Stimulated activated naive CD8-positive, alpha-beta T cell treated with anti-CD3 and anti-CD28 coated beads, Interleukin-15, Interleukin-2, amounts not matched to agents 100 ng/mL and 50 ng/mL, for 24 hours (primary cell): ENCODE measurements at regions not wholly inside any gene's neighbourhood (a gene's known extent, or its start where the extent isn't known, plus 50 kb on each side); places are given as distances from the start of the nearest gene placed in this dataset.
A peak's percentile ranks its signal among the peaks of the same experiment; 100 is the strongest.

Source experiments
- H3K27ac Mint-ChIP-seq: one replicate; pipeline ENCODE4 v1.8.0; 2021; ENCODE audit warnings: mild to moderate bottlenecking, mixed read lengths
- H3K27me3 Mint-ChIP-seq: one replicate; pipeline ENCODE4 v1.8.0; 2021; ENCODE audit warnings: mixed read lengths
- H3K36me3 Mint-ChIP-seq: one replicate; pipeline ENCODE4 v1.8.0; 2021; ENCODE audit warnings: low read depth, mixed read lengths
- H3K4me1 Mint-ChIP-seq: one replicate; pipeline ENCODE4 v1.8.0; 2021; ENCODE audit warnings: low read depth, mixed read lengths
- H3K4me3 Mint-ChIP-seq: one replicate; pipeline ENCODE4 v1.8.0; 2021; ENCODE audit warnings: mild to moderate bottlenecking, mixed read lengths
- H3K9me3 Mint-ChIP-seq: one replicate; pipeline ENCODE4 v1.8.0; 2021; ENCODE audit warnings: mixed read lengths

GRCh38 chr6:22041797-22042480 lies 254.9 kb downstream of the PRL start:
- no peak overlapping the region for H3K4me3 Mint-ChIP-seq
- peaks cover 4% of the 10 kb centered on the region for H3K9me3 Mint-ChIP-seq
- H3K27ac Mint-ChIP-seq = no peak overlapping the region

DNA sequence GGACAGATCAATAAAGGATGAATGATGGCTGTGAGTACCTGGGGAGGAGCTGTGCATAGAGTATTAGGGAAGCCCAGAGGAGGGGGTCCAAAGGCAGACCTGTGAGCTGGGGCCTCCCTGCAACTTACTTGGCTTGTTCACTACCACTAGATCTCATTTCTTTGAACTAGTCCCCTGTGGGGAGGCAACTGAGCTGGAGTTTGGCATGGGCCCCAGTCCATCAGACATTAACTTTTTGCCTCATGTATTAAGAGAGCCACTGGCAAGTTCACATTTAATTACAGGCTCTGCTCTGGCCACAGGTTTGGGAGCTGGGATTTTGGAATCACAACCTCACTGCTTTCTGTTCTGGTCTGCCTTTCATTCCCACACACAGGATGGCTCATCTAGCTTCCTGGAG lies 254.1 kb downstream of the PRL start:
- H3K4me3 Mint-ChIP-seq = no peak overlapping the region
- H3K36me3 Mint-ChIP-seq = no peaks in the 10 kb centered on the region
- peaks cover 6% of the 10 kb centered on the region for H3K4me1 Mint-ChIP-seq
- no peak overlapping the region for H3K27ac Mint-ChIP-seq
- no peaks in the 10 kb centered on the region for H3K27me3 Mint-ChIP-seq
- peaks cover 4% of the 10 kb centered on the region for H3K9me3 Mint-ChIP-seq

More at GRCh38 chr6:22041797-22042480, 254.9 kb downstream of the PRL start:
- no peaks in the 10 kb centered on the region for H3K27me3 Mint-ChIP-seq
- peaks cover 6% of the 10 kb centered on the region for H3K4me1 Mint-ChIP-seq
- H3K36me3 Mint-ChIP-seq = no peaks in the 10 kb centered on the region

- Mint-ChIP-seq H3K4me1 (peaks cover 6% of the 10 kb centered on the region), H3K36me3 (no peaks in the 10 kb centered on the region), H3K4me3 (no peak overlapping the region), H3K9me3 (peaks cover 4% of the 10 kb centered on the region), H3K27ac (no peak overlapping the region), H3K27me3 (no peaks in the 10 kb centered on the region)
Measured at GRCh38 chr6:22043284-22043962, 253.4 kb downstream of the PRL start.

GRCh38 chr6:22045261-22045912 lies 251.4 kb downstream of the PRL start:
- Mint-ChIP-seq H3K36me3 (no peaks in the 10 kb centered on the region), H3K4me1 (peaks cover 6% of the 10 kb centered on the region), H3K9me3 (no peaks in the 10 kb centered on the region), H3K27ac (no peak overlapping the region), H3K4me3 (no peak overlapping the region), H3K27me3 (no peaks in the 10 kb centered on the region)

- H3K27ac Mint-ChIP-seq = no peak overlapping the region
- H3K27me3 Mint-ChIP-seq = no peaks in the 10 kb centered on the region
- H3K36me3 Mint-ChIP-seq = no peaks in the 10 kb centered on the region
- no peak overlapping the region for H3K4me3 Mint-ChIP-seq
- peaks cover 8% of the 10 kb centered on the region for H3K9me3 Mint-ChIP-seq
- peaks cover 6% of the 10 kb centered on the region for H3K4me1 Mint-ChIP-seq
Measured at GRCh38 chr6:22049002-22049401, 247.8 kb downstream of the PRL start.

DNA sequence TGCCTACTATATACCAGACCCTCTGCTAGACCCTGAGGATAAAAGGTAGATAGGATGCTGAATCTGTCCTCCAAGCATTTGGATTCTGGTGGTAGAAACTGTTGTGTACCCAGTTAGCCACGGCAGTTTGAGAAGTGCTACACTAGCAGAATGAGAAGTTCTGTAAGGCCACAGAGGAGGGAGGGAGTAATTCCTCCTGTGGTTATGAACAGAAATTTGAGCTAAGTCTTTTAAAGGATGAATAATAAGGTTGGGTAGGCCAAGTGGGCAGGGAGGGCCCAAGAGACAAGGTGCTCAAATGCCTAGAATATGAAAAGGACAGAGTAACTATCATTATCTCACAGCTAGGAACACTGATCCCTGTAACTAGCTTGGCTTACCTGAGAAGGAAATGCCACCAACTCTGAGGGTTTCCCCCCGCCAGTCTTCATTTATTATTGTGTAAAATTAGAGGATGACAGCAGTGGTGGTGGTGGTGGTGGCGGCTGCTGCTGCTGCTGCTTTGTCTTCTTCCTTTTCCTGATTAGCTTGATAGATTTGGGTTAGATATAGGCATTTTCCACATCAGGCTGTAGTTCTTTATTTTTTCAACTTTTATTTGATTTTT lies 243.3 kb downstream of the PRL start:
- H3K4me3 Mint-ChIP-seq = no peak overlapping the region
- H3K36me3 Mint-ChIP-seq = no peaks in the 10 kb centered on the region
- H3K27ac Mint-ChIP-seq = no peak overlapping the region
- H3K4me1 Mint-ChIP-seq = no peaks in the 10 kb centered on the region
- H3K27me3 Mint-ChIP-seq = no peaks in the 10 kb centered on the region
- peaks cover 8% of the 10 kb centered on the region for H3K9me3 Mint-ChIP-seq

DNA sequence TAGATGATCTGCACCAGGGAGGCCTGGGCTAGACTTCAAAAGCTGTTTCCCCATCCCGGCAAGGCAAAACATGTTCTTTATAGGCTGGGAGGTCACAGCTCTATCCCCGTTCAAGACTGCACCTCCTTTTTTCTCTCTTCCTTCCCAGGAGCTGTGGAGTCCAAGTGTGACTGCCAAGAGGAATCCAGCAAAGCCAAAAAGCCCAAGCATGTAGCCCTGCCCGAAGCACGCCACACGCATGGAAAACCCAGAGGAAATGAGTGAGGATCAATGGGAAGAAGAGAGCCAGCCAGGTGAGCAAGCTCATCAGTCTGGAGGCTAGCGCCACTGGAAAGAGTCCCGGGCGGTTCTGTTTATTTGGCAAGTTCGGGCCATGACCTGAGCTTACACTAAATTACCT lies 240.4 kb downstream of the PRL start:
- Mint-ChIP-seq H3K4me3 (no peak overlapping the region), H3K36me3 (no peaks in the 10 kb centered on the region), H3K4me1 (peaks cover 10% of the 10 kb centered on the region), H3K9me3 (peaks cover 5% of the 10 kb centered on the region), H3K27ac (no peak overlapping the region), H3K27me3 (peaks cover 11% of the 10 kb centered on the region)

GRCh38 chr6:22057962-22058361 lies 238.9 kb downstream of the PRL start:
- no peak overlapping the region for H3K4me3 Mint-ChIP-seq
- H3K4me1 Mint-ChIP-seq = peaks cover 24% of the 10 kb centered on the region
- H3K36me3 Mint-ChIP-seq = no peaks in the 10 kb centered on the region
- no peak overlapping the region for H3K27ac Mint-ChIP-seq
- peaks cover 12% of the 10 kb centered on the region for H3K27me3 Mint-ChIP-seq
- no peaks in the 10 kb centered on the region for H3K9me3 Mint-ChIP-seq

GRCh38 chr6:22059126-22059525 lies 237.7 kb downstream of the PRL start:
- H3K4me3 Mint-ChIP-seq = no peak overlapping the region
- H3K27me3 Mint-ChIP-seq = peaks cover 12% of the 10 kb centered on the region
- no peaks in the 10 kb centered on the region for H3K9me3 Mint-ChIP-seq
- H3K36me3 Mint-ChIP-seq = no peaks in the 10 kb centered on the region
- H3K4me1 Mint-ChIP-seq = peaks cover 32% of the 10 kb centered on the region
- no peak overlapping the region for H3K27ac Mint-ChIP-seq

DNA sequence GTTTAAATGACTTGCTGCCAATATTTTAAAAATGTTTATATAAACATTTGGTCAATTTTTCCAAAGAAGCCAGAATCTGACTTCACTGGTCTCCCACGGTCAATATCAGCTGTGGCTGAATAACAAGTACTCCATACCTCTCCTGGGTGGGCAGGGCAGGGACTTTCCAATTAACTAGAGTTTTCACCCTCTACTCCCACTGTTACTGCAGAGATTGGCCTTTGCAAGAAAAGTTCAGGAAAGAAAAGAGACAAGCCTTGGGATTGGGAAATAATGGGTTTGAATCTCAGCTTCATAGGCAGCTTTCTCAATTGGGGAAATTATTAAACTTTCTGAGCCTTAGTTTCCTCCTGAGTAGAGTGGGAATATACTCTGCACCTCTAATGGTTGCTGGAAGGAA lies 236.9 kb downstream of the PRL start:
- no peak overlapping the region for H3K4me3 Mint-ChIP-seq
- peaks cover 37% of the 10 kb centered on the region for H3K4me1 Mint-ChIP-seq
- H3K27me3 Mint-ChIP-seq = peaks cover 12% of the 10 kb centered on the region
- no peak overlapping the region for H3K27ac Mint-ChIP-seq
- no peaks in the 10 kb centered on the region for H3K36me3 Mint-ChIP-seq
- no peaks in the 10 kb centered on the region for H3K9me3 Mint-ChIP-seq

DNA sequence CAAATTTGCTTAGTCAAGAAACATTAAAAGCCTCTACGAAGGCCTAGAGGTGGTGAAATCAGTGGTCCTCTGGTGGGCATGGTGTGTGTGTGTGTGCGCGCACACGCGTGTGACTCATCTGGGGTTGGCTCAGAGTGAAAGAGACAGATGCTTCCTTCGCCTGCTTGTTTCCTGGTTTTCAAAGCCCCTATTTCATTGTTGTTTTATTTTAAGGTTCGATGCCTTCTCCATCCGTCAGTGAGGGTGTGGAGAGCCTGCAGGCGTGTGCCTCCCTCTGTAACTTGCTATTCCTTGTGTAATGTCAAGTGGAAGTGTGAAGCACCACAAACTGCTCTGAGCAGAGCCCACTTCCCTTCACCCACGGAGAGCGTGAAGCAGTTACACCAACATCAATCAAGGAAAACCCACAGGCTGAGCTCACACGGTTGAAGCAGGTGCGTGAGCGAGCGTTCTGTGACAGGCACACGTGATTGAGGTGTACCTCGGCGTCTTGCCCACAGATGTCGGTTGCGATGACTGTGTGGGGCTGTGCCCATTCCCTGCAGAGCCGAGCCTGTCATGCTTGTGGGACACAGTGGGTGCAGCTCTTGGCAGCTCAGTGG lies 233.9 kb downstream of the PRL start:
- Mint-ChIP-seq H3K27ac (peak overlapping the region; percentile 80), H3K4me1 (peaks cover 49% of the 10 kb centered on the region), H3K4me3 (peak overlapping the region; percentile 71), H3K27me3 (peaks cover 12% of the 10 kb centered on the region), H3K9me3 (no peaks in the 10 kb centered on the region), H3K36me3 (no peaks in the 10 kb centered on the region)

DNA sequence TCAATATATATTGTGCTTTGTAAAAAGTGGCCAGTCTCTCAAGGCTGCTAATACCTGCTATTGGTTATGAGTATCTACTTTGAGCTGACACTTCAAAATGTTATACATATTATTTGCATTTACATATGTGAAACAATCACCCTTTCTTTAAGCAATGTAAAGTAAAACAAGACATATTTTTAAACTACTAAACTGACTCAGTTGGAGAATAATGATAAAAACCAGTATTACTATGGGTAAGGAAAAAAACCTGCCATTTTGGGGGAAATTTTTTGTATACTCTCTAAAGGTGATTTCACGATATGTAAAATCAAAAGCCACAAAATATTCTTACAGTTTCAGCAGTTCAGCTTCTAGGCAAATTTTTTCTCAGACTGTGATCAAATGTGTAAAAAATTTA lies 232.3 kb downstream of the PRL start:
- Mint-ChIP-seq H3K4me1 (peaks cover 63% of the 10 kb centered on the region), H3K36me3 (no peaks in the 10 kb centered on the region), H3K27ac (no peak overlapping the region), H3K9me3 (no peaks in the 10 kb centered on the region), H3K4me3 (no peak overlapping the region), H3K27me3 (peaks cover 4% of the 10 kb centered on the region)

DNA sequence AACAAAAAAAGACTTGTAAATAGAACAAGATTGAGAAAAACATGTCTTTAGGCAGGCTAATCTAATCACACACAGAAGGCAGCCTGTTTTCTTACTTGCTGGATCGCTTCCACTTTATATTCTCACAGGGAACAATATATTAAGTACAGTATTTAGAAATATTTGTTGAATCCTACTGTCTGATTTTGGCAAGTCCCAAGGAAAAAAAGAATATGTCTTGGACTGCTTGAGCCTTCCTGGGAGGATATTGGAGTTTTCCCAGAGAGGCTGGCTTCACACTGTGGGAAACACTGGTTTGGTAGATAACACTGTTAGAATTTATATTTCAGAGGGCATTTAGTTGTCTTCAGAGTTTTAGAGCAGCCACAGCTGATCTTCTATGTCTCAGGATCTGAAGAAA lies 229.7 kb downstream of the PRL start:
- H3K27ac Mint-ChIP-seq = no peak overlapping the region
- H3K4me3 Mint-ChIP-seq = no peak overlapping the region
- H3K4me1 Mint-ChIP-seq = peaks cover 54% of the 10 kb centered on the region
- no peaks in the 10 kb centered on the region for H3K36me3 Mint-ChIP-seq
- H3K9me3 Mint-ChIP-seq = no peaks in the 10 kb centered on the region
- H3K27me3 Mint-ChIP-seq = no peaks in the 10 kb centered on the region

- H3K9me3 Mint-ChIP-seq = no peaks in the 10 kb centered on the region
- H3K27me3 Mint-ChIP-seq = no peaks in the 10 kb centered on the region
- no peak overlapping the region for H3K4me3 Mint-ChIP-seq
- H3K36me3 Mint-ChIP-seq = no peaks in the 10 kb centered on the region
- no peak overlapping the region for H3K27ac Mint-ChIP-seq
- peaks cover 48% of the 10 kb centered on the region for H3K4me1 Mint-ChIP-seq
Measured at GRCh38 chr6:22067671-22068070, 229.2 kb downstream of the PRL start.
